H1 (cell line): ENCODE measurements at regions not wholly inside any gene's neighbourhood (a gene's known extent, or its start where the extent isn't known, plus 50 kb on each side); places are given as distances from the start of the nearest gene placed in this dataset.

ENCODE experiments used
- BRCA1 ChIP-seq: IDR thresholded peaks from 2 replicates; pipeline ENCODE4 v1.6.1; 2012; ENCODE audit warnings: low read depth, low read length, improper control_type of control experiment
- CEBPB ChIP-seq: IDR thresholded peaks from 2 replicates; pipeline ENCODE4 v1.6.1; 2012; ENCODE audit warnings: low read depth, low read length
- GTF2F1 ChIP-seq: IDR thresholded peaks from 2 replicates; pipeline ENCODE4 v1.6.1; 2012; ENCODE audit warnings: low read depth, low read length, improper control_type of control experiment, borderline replicate concordance
- PHF8 ChIP-seq: fragments of 200-600 bp; sonication (generic); conservative IDR thresholded peaks from 2 replicates; pipeline ENCODE4 v1.7.1; 2012; ENCODE audit warnings: low read depth, mild to moderate bottlenecking, inconsistent platforms, low read length, moderate library complexity
- RFX5 ChIP-seq: IDR thresholded peaks from 2 replicates; pipeline ENCODE4 v1.6.1; 2011; ENCODE audit warnings: low read depth, low read length, improper control_type of control experiment, borderline replicate concordance
- RNF2 ChIP-seq: fragments of 200-900, 300-1000 bp; sonication (generic); IDR thresholded peaks from 2 replicates; pipeline ENCODE4 v1.7.1; 2016; ENCODE audit warnings: borderline replicate concordance, low read depth, mild to moderate bottlenecking, antibody characterized with exemption, low read length; ENCODE audit not compliant: poor library complexity, severe bottlenecking; ENCODE audit errors: missing control alignments
- RXRA ChIP-seq: IDR thresholded peaks from 2 replicates; pipeline ENCODE4 v1.6.1; 2011; ENCODE audit warnings: low read depth, mild to moderate bottlenecking, low read length, moderate library complexity; ENCODE audit not compliant: insufficient read depth
- SIN3A ChIP-seq, 2 experiments: IDR thresholded peaks in 1 of 2; conservative IDR thresholded peaks in 1 of 2; 2 replicates each; pipeline ENCODE4 v1.6.1; 2011 to 2012; ENCODE audit warnings: low read length in 2 of 2, improper control_type of control experiment in 1 of 2, low read depth in 1 of 2, mild to moderate bottlenecking in 1 of 2
- TAF1 ChIP-seq: IDR thresholded peaks from 2 replicates; pipeline ENCODE4 v1.6.1; 2011; ENCODE audit warnings: mild to moderate bottlenecking, low read depth, low read length
- TF ChIP-seq, protein P1 (sequence below): fragments of 300-600 bp; sonication (generic); IDR thresholded peaks from 2 replicates; pipeline ENCODE4 v1.7.1; 2012; ENCODE audit warnings: low read length, moderate library complexity, mild to moderate bottlenecking, inconsistent platforms; ENCODE audit not compliant: insufficient replicate concordance

GRCh38 chr2:125259451-125259850 is 1234.4 kb downstream of the CNTNAP5 start (continued):
- TF ChIP-seq, protein P1, sequence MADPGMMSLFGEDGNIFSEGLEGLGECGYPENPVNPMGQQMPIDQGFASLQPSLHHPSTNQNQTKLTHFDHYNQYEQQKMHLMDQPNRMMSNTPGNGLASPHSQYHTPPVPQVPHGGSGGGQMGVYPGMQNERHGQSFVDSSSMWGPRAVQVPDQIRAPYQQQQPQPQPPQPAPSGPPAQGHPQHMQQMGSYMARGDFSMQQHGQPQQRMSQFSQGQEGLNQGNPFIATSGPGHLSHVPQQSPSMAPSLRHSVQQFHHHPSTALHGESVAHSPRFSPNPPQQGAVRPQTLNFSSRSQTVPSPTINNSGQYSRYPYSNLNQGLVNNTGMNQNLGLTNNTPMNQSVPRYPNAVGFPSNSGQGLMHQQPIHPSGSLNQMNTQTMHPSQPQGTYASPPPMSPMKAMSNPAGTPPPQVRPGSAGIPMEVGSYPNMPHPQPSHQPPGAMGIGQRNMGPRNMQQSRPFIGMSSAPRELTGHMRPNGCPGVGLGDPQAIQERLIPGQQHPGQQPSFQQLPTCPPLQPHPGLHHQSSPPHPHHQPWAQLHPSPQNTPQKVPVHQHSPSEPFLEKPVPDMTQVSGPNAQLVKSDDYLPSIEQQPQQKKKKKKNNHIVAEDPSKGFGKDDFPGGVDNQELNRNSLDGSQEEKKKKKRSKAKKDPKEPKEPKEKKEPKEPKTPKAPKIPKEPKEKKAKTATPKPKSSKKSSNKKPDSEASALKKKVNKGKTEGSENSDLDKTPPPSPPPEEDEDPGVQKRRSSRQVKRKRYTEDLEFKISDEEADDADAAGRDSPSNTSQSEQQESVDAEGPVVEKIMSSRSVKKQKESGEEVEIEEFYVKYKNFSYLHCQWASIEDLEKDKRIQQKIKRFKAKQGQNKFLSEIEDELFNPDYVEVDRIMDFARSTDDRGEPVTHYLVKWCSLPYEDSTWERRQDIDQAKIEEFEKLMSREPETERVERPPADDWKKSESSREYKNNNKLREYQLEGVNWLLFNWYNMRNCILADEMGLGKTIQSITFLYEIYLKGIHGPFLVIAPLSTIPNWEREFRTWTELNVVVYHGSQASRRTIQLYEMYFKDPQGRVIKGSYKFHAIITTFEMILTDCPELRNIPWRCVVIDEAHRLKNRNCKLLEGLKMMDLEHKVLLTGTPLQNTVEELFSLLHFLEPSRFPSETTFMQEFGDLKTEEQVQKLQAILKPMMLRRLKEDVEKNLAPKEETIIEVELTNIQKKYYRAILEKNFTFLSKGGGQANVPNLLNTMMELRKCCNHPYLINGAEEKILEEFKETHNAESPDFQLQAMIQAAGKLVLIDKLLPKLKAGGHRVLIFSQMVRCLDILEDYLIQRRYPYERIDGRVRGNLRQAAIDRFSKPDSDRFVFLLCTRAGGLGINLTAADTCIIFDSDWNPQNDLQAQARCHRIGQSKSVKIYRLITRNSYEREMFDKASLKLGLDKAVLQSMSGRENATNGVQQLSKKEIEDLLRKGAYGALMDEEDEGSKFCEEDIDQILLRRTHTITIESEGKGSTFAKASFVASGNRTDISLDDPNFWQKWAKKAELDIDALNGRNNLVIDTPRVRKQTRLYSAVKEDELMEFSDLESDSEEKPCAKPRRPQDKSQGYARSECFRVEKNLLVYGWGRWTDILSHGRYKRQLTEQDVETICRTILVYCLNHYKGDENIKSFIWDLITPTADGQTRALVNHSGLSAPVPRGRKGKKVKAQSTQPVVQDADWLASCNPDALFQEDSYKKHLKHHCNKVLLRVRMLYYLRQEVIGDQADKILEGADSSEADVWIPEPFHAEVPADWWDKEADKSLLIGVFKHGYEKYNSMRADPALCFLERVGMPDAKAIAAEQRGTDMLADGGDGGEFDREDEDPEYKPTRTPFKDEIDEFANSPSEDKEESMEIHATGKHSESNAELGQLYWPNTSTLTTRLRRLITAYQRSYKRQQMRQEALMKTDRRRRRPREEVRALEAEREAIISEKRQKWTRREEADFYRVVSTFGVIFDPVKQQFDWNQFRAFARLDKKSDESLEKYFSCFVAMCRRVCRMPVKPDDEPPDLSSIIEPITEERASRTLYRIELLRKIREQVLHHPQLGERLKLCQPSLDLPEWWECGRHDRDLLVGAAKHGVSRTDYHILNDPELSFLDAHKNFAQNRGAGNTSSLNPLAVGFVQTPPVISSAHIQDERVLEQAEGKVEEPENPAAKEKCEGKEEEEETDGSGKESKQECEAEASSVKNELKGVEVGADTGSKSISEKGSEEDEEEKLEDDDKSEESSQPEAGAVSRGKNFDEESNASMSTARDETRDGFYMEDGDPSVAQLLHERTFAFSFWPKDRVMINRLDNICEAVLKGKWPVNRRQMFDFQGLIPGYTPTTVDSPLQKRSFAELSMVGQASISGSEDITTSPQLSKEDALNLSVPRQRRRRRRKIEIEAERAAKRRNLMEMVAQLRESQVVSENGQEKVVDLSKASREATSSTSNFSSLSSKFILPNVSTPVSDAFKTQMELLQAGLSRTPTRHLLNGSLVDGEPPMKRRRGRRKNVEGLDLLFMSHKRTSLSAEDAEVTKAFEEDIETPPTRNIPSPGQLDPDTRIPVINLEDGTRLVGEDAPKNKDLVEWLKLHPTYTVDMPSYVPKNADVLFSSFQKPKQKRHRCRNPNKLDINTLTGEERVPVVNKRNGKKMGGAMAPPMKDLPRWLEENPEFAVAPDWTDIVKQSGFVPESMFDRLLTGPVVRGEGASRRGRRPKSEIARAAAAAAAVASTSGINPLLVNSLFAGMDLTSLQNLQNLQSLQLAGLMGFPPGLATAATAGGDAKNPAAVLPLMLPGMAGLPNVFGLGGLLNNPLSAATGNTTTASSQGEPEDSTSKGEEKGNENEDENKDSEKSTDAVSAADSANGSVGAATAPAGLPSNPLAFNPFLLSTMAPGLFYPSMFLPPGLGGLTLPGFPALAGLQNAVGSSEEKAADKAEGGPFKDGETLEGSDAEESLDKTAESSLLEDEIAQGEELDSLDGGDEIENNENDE, result no peak
- TF ChIP-seq PHF8 (no peak), BRCA1 (no peak), SIN3A (conservative IDR thresholded peaks at IDR 0.05 in 1 of 2, IDR thresholded peaks at IDR 0.05 in 1 of 2; ENCODE audit: low read depth in 1 of 2, low read length in 2 of 2) (no peak), RNF2 (no peak), GTF2F1 (no peak), RFX5 (no peak), RXRA (no peak), TAF1 (no peak), CEBPB (no peak)
